Dermis blood vessel endothelial cell (primary cell): ENCODE measurements at regions not wholly inside any gene's neighbourhood (a gene's known extent, or its start where the extent isn't known, plus 50 kb on each side); places are given as distances from the start of the nearest gene placed in this dataset.

Experiments
- DNase-seq: peaks from one replicate; pipeline ENCODE4 v3.0.0; 2010

GRCh38 chr20:52775786-52776185 lies 196.4 kb upstream of the TSHZ2 start:
- DNase-seq: no peak

GRCh38 chr20:52768694-52769093 lies 203.5 kb upstream of the TSHZ2 start:
- DNase-seq: no peak

- no peak for DNase-seq
Measured at GRCh38 chr20:52766645-52767435, 205.3 kb upstream of the TSHZ2 start.

- no peak for DNase-seq
Measured at GRCh38 chr20:52763321-52763853, 208.8 kb upstream of the TSHZ2 start.

- DNase-seq: no peak
Measured at GRCh38 chr20:52761867-52762266, 210.3 kb upstream of the TSHZ2 start.

GRCh38 chr20:52760791-52761190 lies 211.4 kb upstream of the TSHZ2 start:
- no peak for DNase-seq

GRCh38 chr20:52757411-52757810 lies 214.7 kb upstream of the TSHZ2 start:
- DNase-seq: no peak

GRCh38 chr20:52755744-52756143 lies 216.4 kb upstream of the TSHZ2 start:
- DNase-seq: no peak

- no peak for DNase-seq
Measured at GRCh38 chr20:52754366-52754765, 217.8 kb upstream of the TSHZ2 start.

GRCh38 chr20:52752023-52752422 lies 220.1 kb upstream of the TSHZ2 start:
- DNase-seq: no peak

- no peak for DNase-seq
Measured at GRCh38 chr20:52751571-52751970, 220.6 kb upstream of the TSHZ2 start.

GRCh38 chr20:52749938-52750337 lies 222.2 kb upstream of the TSHZ2 start:
- DNase-seq: no peak

- DNase-seq: no peak
Measured at GRCh38 chr20:52748990-52749389, 223.2 kb upstream of the TSHZ2 start.

GRCh38 chr20:52748285-52748932 lies 223.7 kb upstream of the TSHZ2 start:
- DNase-seq: no peak

- no peak for DNase-seq
Measured at GRCh38 chr20:52747845-52748284, 224.3 kb upstream of the TSHZ2 start.

GRCh38 chr20:52746770-52747169 lies 225.4 kb upstream of the TSHZ2 start:
- DNase-seq: no peak

- no peak for DNase-seq
Measured at GRCh38 chr20:52746190-52746589, 226.0 kb upstream of the TSHZ2 start.

- no peak for DNase-seq
Measured at GRCh38 chr20:52744441-52744840, 227.7 kb upstream of the TSHZ2 start.

- no peak for DNase-seq
Measured at GRCh38 chr20:52738081-52738480, 234.1 kb upstream of the TSHZ2 start.

GRCh38 chr20:52736507-52736906 lies 235.7 kb upstream of the TSHZ2 start:
- no peak for DNase-seq

GRCh38 chr20:52731093-52731492 lies 241.1 kb upstream of the TSHZ2 start:
- DNase-seq: no peak

- DNase-seq: no peak
Measured at GRCh38 chr20:52727740-52728456, 244.3 kb upstream of the TSHZ2 start.

GRCh38 chr20:52724541-52724940 lies 247.6 kb upstream of the TSHZ2 start:
- no peak for DNase-seq
